ENCODE measurements at regions not wholly inside any gene's neighbourhood (a gene's known extent, or its start where the extent isn't known, plus 50 kb on each side); places are given as distances from the start of the nearest gene placed in this dataset.

DNA sequence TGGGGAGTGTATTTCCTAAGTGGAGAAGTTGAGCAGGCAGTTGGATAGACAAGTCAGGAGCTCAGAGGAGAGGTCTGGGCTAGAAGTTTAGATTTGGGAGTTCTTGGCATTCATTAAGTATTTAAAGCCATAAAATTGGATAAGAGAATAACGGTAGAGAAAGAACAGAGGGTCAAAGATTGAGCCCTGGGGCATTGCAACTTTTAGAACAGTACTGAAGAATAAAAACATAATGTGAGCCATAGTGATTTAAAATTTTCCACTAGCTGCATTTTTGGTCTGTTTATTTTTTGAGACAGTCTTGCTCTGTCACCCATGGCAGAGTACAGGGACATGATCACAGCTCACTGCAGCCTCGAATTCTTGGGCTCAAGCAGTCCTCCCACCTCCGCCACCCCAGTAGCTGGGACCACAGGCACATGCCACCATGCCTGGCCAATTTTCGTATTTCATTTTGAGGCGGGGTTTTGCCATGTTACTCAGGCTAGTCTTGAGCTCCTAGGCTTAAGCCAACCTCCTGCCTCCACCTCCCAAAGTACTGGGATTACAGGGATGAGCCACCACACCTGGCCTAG lies 85.9 kb upstream of the SOX13 start:
- H3K36me3 ChIP-seq (ENCODE audit: low read depth, low read length): no peaks in the 10 kb centered on the region
- ATAC-seq (no peak), DNase-seq (no peak)
- no peaks in the 10 kb centered on the region for H3K9me2 ChIP-seq (replicated peaks; ENCODE audit: low read length)
- BruUV-seq (replicated peaks): no TSS peak
- H3K4me1 ChIP-seq (ENCODE audit: insufficient read depth, low read length): 0 out of 2 replicates have a peak, but pooled peaks cover 4% of the 10 kb centered on the region
- H3K4me3 ChIP-seq (ENCODE audit: low read length): no peak overlapping the region
- no peaks in the 10 kb centered on the region for H3K79me2 ChIP-seq (ENCODE audit: low read length)
- no peak overlapping the region for H3K4me2 ChIP-seq (ENCODE audit: low read length)
- no peak overlapping the region for H3K27ac ChIP-seq (ENCODE audit: low read length)
- ChIA-PET CTCF (no interaction called here), POLR2A (ENCODE audit: unreplicated experiment) (interaction anchor here (0.6 kb wide), 1 partner anchor 43 kb away, joined by 5 read pairs; no protein-coding TSS in a partner anchor)
- intact Hi-C loops (cut with micrococcal nuclease): no loop called here
- TF ChIP-seq, protein P1, sequence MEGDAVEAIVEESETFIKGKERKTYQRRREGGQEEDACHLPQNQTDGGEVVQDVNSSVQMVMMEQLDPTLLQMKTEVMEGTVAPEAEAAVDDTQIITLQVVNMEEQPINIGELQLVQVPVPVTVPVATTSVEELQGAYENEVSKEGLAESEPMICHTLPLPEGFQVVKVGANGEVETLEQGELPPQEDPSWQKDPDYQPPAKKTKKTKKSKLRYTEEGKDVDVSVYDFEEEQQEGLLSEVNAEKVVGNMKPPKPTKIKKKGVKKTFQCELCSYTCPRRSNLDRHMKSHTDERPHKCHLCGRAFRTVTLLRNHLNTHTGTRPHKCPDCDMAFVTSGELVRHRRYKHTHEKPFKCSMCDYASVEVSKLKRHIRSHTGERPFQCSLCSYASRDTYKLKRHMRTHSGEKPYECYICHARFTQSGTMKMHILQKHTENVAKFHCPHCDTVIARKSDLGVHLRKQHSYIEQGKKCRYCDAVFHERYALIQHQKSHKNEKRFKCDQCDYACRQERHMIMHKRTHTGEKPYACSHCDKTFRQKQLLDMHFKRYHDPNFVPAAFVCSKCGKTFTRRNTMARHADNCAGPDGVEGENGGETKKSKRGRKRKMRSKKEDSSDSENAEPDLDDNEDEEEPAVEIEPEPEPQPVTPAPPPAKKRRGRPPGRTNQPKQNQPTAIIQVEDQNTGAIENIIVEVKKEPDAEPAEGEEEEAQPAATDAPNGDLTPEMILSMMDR (conservative IDR thresholded peaks at IDR 0.05; ENCODE audit: low read depth, low read length): no peak
- TF ChIP-seq EZH2 (IDR thresholded peaks at IDR 0.05; ENCODE audit: low read length, unreplicated experiment) (no peak), EZH2phosphoT487 (IDR thresholded peaks at IDR 0.05; ENCODE audit: borderline replicate concordance, low read length) (no peak)
- no peak overlapping the region for H3K9ac ChIP-seq (ENCODE audit: low read length)
- no peaks in the 10 kb centered on the region for H3F3A ChIP-seq (ENCODE audit: low read length, unreplicated experiment)
- H3K27me3 ChIP-seq (ENCODE audit: low read length): no peaks in the 10 kb centered on the region
- no peaks in the 10 kb centered on the region for H4K20me1 ChIP-seq (ENCODE audit: low read length)
- H3K9me3 ChIP-seq (ENCODE audit: low read length): no peaks in the 10 kb centered on the region
- H2AFZ ChIP-seq (ENCODE audit: low read length): no peak overlapping the region

DNA sequence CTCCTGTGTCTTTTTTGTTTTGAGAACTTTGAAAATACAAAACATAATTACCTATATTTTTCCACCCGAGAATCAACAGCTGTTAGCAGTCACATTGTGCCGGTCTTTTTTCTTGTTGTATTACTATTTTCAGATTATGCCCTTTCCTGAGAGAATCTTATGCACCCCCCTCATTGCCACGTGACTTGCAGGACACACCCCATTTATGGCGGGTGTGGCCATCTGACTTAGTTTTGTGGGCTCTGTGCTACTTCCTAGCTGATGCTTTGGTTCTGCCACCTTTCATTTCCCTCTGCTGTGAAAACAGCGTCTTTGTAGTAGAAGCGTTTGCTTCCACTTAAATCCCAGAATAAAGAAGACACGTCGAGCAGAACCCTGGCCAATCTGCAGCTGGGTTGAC lies 82.8 kb upstream of the SOX13 start:
- Histone ChIP-seq H3K4me2 (ENCODE audit: low read length) (no peak overlapping the region), H3K9ac (ENCODE audit: low read length) (no peak overlapping the region), H3K27me3 (ENCODE audit: low read length) (no peaks in the 10 kb centered on the region), H3K79me2 (ENCODE audit: low read length) (no peaks in the 10 kb centered on the region), H3K36me3 (ENCODE audit: low read depth, low read length) (no peaks in the 10 kb centered on the region), H4K20me1 (ENCODE audit: low read length) (no peaks in the 10 kb centered on the region), H3F3A (ENCODE audit: low read length, unreplicated experiment) (no peaks in the 10 kb centered on the region), H3K27ac (ENCODE audit: low read length) (no peak overlapping the region), H3K4me1 (ENCODE audit: insufficient read depth, low read length) (peaks cover 10% of the 10 kb centered on the region; the same call in 1 of the 2 replicates), H2AFZ (ENCODE audit: low read length) (no peak overlapping the region), H3K4me3 (ENCODE audit: low read length) (no peak overlapping the region), H3K9me3 (ENCODE audit: low read length) (no peaks in the 10 kb centered on the region), H3K9me2 (replicated peaks; ENCODE audit: low read length) (no peaks in the 10 kb centered on the region)
- no peak for DNase-seq
- no TSS peak for BruUV-seq (replicated peaks)
- ChIA-PET POLR2A (ENCODE audit: unreplicated experiment) (no interaction called here), CTCF (no interaction called here)
- no peak for ATAC-seq
- intact Hi-C loops (cut with micrococcal nuclease): loop anchor here (10.0 kb wide), 1 partner anchor 45 kb away; no protein-coding TSS in a partner anchor
- TF ChIP-seq EZH2 (IDR thresholded peaks at IDR 0.05; ENCODE audit: low read length, unreplicated experiment) (no peak), EZH2phosphoT487 (IDR thresholded peaks at IDR 0.05; ENCODE audit: borderline replicate concordance, low read length) (no peak)
- TF ChIP-seq, protein P1 (conservative IDR thresholded peaks at IDR 0.05; ENCODE audit: low read depth, low read length): no peak

DNA sequence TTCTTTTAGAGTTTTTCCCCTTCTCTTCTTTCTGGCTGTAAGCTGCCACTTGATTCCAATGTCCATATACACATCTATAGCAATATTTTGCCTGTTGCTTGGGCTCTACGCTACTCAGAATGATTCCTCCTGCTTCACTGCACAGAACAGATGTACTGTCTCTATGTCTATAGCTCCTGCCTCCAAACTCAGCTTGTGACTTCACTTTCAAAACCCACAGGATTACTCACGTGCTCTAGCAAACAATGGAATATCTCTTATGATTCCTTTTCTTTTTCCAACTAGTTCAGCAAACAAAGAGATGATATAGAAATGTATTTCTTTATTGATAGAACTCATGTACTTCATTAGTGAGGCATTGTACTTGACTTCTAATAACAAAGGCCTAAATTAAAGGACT lies 80.5 kb upstream of the SOX13 start:
- no TSS peak for BruUV-seq (replicated peaks)
- Histone ChIP-seq H2AFZ (ENCODE audit: low read length) (peak overlapping the region; percentile 43), H3K4me1 (ENCODE audit: insufficient read depth, low read length) (peaks cover 10% of the 10 kb centered on the region; the same call in 1 of the 2 replicates), H3K36me3 (ENCODE audit: low read depth, low read length) (no peaks in the 10 kb centered on the region), H4K20me1 (ENCODE audit: low read length) (no peaks in the 10 kb centered on the region), H3K9ac (ENCODE audit: low read length) (no peak overlapping the region), H3K27ac (ENCODE audit: low read length) (no peak overlapping the region), H3K4me3 (ENCODE audit: low read length) (no peak overlapping the region), H3K9me3 (ENCODE audit: low read length) (no peaks in the 10 kb centered on the region), H3K4me2 (ENCODE audit: low read length) (no peak overlapping the region), H3F3A (ENCODE audit: low read length, unreplicated experiment) (no peaks in the 10 kb centered on the region), H3K79me2 (ENCODE audit: low read length) (no peaks in the 10 kb centered on the region), H3K27me3 (ENCODE audit: low read length) (no peaks in the 10 kb centered on the region), H3K9me2 (replicated peaks; ENCODE audit: low read length) (no peaks in the 10 kb centered on the region)
- intact Hi-C loops (cut with micrococcal nuclease): loop anchor here (10.0 kb wide), 1 partner anchor 48 kb away; no protein-coding TSS in a partner anchor
- POLR2A ChIA-PET (ENCODE audit: unreplicated experiment): interaction anchor here (0.7 kb wide), 1 partner anchor 11 kb away, joined by 5 read pairs; no protein-coding TSS in a partner anchor
- TF ChIP-seq EZH2phosphoT487 (IDR thresholded peaks at IDR 0.05; ENCODE audit: borderline replicate concordance, low read length): no peak
- DNase-seq (peak; percentile 55), ATAC-seq (peak; percentile 74)
- CTCF ChIA-PET: no interaction called here
